IMR-90 (cell line): ENCODE measurements at regions not wholly inside any gene's neighbourhood (a gene's known extent, or its start where the extent isn't known, plus 50 kb on each side); places are given as distances from the start of the nearest gene placed in this dataset.

Source experiments
- ATAC-seq: fragments of 200-7000 bp; cut with Tn5 transposase; 2 replicates; pipeline ENCODE4 v1.9.1; 2020; ENCODE audit warnings: low read depth, mild to moderate bottlenecking, moderate library complexity
- BruUV-seq: library from RNA; stranded (reverse); fragments of 400-500 nt; replicated peaks from 2 replicates; lab custom pipeline; 2021; lab: Mats Ljungman, UMichigan
- CTCF ChIA-PET: fragments of 300-600 bp; formaldehyde crosslinking; extraction: SDS; loops from one replicate; lab custom pipeline; 2021; ENCODE audit warnings: antibody characterized with exemption; lab: Yijun Ruan, JAX
- POLR2A ChIA-PET: fragments of 300-600 bp; sonication (Branson Sonifier 250); formaldehyde crosslinking; loops from one replicate; lab custom pipeline; 2022; ENCODE audit warnings: antibody characterized with exemption; ENCODE audit not compliant: unreplicated experiment; lab: Charles Lee
- DNase-seq: peaks from one replicate; pipeline ENCODE4 v3.0.0; 2013
- H2AFZ ChIP-seq: replicated peaks from 2 replicates; pipeline ENCODE3; 2013; ENCODE audit warnings: low read length, mild to moderate bottlenecking; ENCODE audit not compliant: poor library complexity
- H2AK5ac ChIP-seq: 2 replicates; pipeline ENCODE4 v1.6.1; 2013; ENCODE audit warnings: low read depth, low read length, inconsistent platforms
- H2AK9ac ChIP-seq: replicated peaks from 2 replicates; pipeline ENCODE3; 2013; ENCODE audit warnings: mild to moderate bottlenecking, low read depth, low read length, moderate library complexity; ENCODE audit not compliant: poor library complexity
- H2BK120ac ChIP-seq: 2 replicates; pipeline ENCODE4 v1.6.1; 2013; ENCODE audit warnings: low read depth, low read length, inconsistent platforms
- H2BK15ac ChIP-seq: 3 replicates; pipeline ENCODE4 v1.6.1; 2013; ENCODE audit warnings: low read depth, low read length, inconsistent platforms
- H2BK20ac ChIP-seq: 2 replicates; pipeline ENCODE4 v1.6.1; 2013; ENCODE audit warnings: low read depth, mild to moderate bottlenecking, inconsistent platforms, low read length, moderate library complexity
- H2BK5ac ChIP-seq: 2 replicates; pipeline ENCODE4 v1.6.1; 2013; ENCODE audit warnings: mild to moderate bottlenecking, low read depth, low read length, inconsistent platforms; ENCODE audit not compliant: poor library complexity, severe bottlenecking
- H3K14ac ChIP-seq: replicated peaks from 2 replicates; pipeline ENCODE4 v1.6.1; 2013; ENCODE audit warnings: low read depth, low read length, inconsistent platforms
- H3K18ac ChIP-seq: 2 replicates; pipeline ENCODE4 v1.6.1; 2013; ENCODE audit warnings: low read depth, low read length, control low read depth
- H3K23ac ChIP-seq: 2 replicates; pipeline ENCODE4 v1.6.1; 2013; ENCODE audit warnings: low read depth, low read length, inconsistent platforms
- H3K27ac ChIP-seq: 2 replicates; pipeline ENCODE4 v1.5.1; 2013; ENCODE audit warnings: mild to moderate bottlenecking, control low read depth, low read length; ENCODE audit not compliant: insufficient read depth
- H3K27me3 ChIP-seq: 2 replicates; pipeline ENCODE4 v1.6.1; 2013; ENCODE audit warnings: low read length; ENCODE audit not compliant: control insufficient read depth, insufficient read depth
- H3K36me3 ChIP-seq: 2 replicates; pipeline ENCODE4 v1.6.1; 2013; ENCODE audit warnings: low read length, mixed read lengths; ENCODE audit not compliant: control insufficient read depth, insufficient read depth
- H3K4ac ChIP-seq: 2 replicates; pipeline ENCODE4 v1.6.1; 2013; ENCODE audit warnings: low read depth, low read length, inconsistent platforms
- H3K4me1 ChIP-seq: 2 replicates; pipeline ENCODE4 v1.6.1; 2013; ENCODE audit warnings: low read length, mixed read lengths; ENCODE audit not compliant: control insufficient read depth, insufficient read depth
- H3K4me2 ChIP-seq: 2 replicates; pipeline ENCODE4 v1.6.1; 2013; ENCODE audit warnings: low read depth, mild to moderate bottlenecking, control low read depth, low read length, moderate library complexity
- H3K4me3 ChIP-seq: 2 replicates; pipeline ENCODE4 v1.5.1; 2013; ENCODE audit warnings: low read depth, mild to moderate bottlenecking, control low read depth, low read length, moderate library complexity; ENCODE audit not compliant: insufficient read depth
- H3K56ac ChIP-seq: 2 replicates; pipeline ENCODE4 v1.6.1; 2013; ENCODE audit warnings: low read length, inconsistent platforms; ENCODE audit not compliant: insufficient read depth; ENCODE audit errors: extremely low read depth
- H3K79me1 ChIP-seq, 2 experiments: 2 replicates each; pipeline ENCODE4 v1.6.1; 2013; ENCODE audit warnings: low read length in 2 of 2, inconsistent platforms in 1 of 2, low read depth in 1 of 2
- H3K9ac ChIP-seq: 2 replicates; pipeline ENCODE4 v1.6.1; 2013; ENCODE audit warnings: low read depth, low read length, control low read depth
- H3K9me1 ChIP-seq: 2 replicates; pipeline ENCODE4 v1.6.1; 2013; ENCODE audit warnings: low read length, inconsistent platforms; ENCODE audit not compliant: insufficient read depth
- H3K9me3 ChIP-seq: 2 replicates; pipeline ENCODE4 v1.6.1; 2013; ENCODE audit warnings: low read length; ENCODE audit not compliant: control insufficient read depth, insufficient read depth
- H4K20me1 ChIP-seq: 2 replicates; pipeline ENCODE4 v1.6.1; 2013; ENCODE audit warnings: low read length, inconsistent platforms; ENCODE audit not compliant: insufficient read depth
- H4K5ac ChIP-seq: 2 replicates; pipeline ENCODE4 v1.6.1; 2013; ENCODE audit warnings: mild to moderate bottlenecking, low read depth, low read length, control low read depth
- H4K8ac ChIP-seq, 2 experiments: 2 replicates each; pipeline ENCODE4 v1.6.1; 2013; ENCODE audit warnings: low read depth in 2 of 2, low read length in 2 of 2, control low read depth in 1 of 2, inconsistent platforms in 1 of 2
- H4K91ac ChIP-seq: 2 replicates; pipeline ENCODE4 v1.6.1; 2013; ENCODE audit warnings: low read depth, low read length, inconsistent platforms; ENCODE audit not compliant: insufficient read depth
- CHD1 ChIP-seq: IDR thresholded peaks from 2 replicates; pipeline ENCODE4 v1.6.1; 2012; ENCODE audit warnings: low read depth, low read length, improper control_type of control experiment
- FOS ChIP-seq: fragments of 150-350 bp; IDR thresholded peaks from 2 replicates; pipeline ENCODE4 v1.6.1; 2016; ENCODE audit warnings: low read depth, low read length
- MAFK ChIP-seq: IDR thresholded peaks from 2 replicates; pipeline ENCODE4 v1.6.1; 2012; ENCODE audit warnings: low read depth, low read length, improper control_type of control experiment
- NFE2L2 ChIP-seq: fragments of 150-350 bp; IDR thresholded peaks from 2 replicates; pipeline ENCODE4 v1.6.1; 2016; ENCODE audit warnings: low read depth, mild to moderate bottlenecking, low read length
- RCOR1 ChIP-seq: IDR thresholded peaks from 2 replicates; pipeline ENCODE4 v1.6.1; 2012; ENCODE audit warnings: mild to moderate bottlenecking, low read length, improper control_type of control experiment; ENCODE audit not compliant: insufficient replicate concordance
- RFX5 ChIP-seq: IDR thresholded peaks from 2 replicates; pipeline ENCODE4 v1.8.0; 2012; ENCODE audit warnings: low read depth, mild to moderate bottlenecking, low read length, moderate library complexity
- SMC3 ChIP-seq: fragments of 150-350 bp; IDR thresholded peaks from 2 replicates; pipeline ENCODE4 v1.6.1; 2016; ENCODE audit warnings: low read depth, mild to moderate bottlenecking, antibody characterized with exemption, low read length, moderate library complexity
- WGBS, 2 experiments: methylation state at CpG; one replicate each; pipeline versions ENCODE4 v1.1.5 to v1.1.7; 2013; ENCODE audit warnings: missing lambda C conversion rate in 2 of 2; ENCODE audit not compliant: insufficient read length in 1 of 2; ENCODE audit errors: extremely low coverage in 2 of 2; 5-methylcytosine and 5-hydroxymethylcytosine counted together
- dilution Hi-C: fragments of 300-500 bp; cut with HindIII; formaldehyde crosslinking; loops from one replicate; pipeline ENCODE4 v1.14.3; 2018; ENCODE audit warnings: low sequenced_read_pairs; ENCODE audit not compliant: unreplicated experiment
- in situ Hi-C: fragments of 300-500 bp; cut with MboI; formaldehyde crosslinking; loops from 3 replicates; pipeline ENCODE4 v1.14.3; 2019; ENCODE audit warnings: low sequenced_read_pairs, inconsistent platforms, mixed read lengths
- intact Hi-C: fragments of 100-400 bp; cut with micrococcal nuclease; formaldehyde crosslinking; loops from 2 replicates; pipeline ENCODE4 v1.10.0; 2022
- TF ChIP-seq, protein P1 (sequence below): fragments of 150-350 bp; IDR thresholded peaks from 2 replicates; pipeline ENCODE4 v1.6.1; 2016; ENCODE audit warnings: low read depth, mild to moderate bottlenecking, low read length, moderate library complexity, borderline replicate concordance

DNA sequence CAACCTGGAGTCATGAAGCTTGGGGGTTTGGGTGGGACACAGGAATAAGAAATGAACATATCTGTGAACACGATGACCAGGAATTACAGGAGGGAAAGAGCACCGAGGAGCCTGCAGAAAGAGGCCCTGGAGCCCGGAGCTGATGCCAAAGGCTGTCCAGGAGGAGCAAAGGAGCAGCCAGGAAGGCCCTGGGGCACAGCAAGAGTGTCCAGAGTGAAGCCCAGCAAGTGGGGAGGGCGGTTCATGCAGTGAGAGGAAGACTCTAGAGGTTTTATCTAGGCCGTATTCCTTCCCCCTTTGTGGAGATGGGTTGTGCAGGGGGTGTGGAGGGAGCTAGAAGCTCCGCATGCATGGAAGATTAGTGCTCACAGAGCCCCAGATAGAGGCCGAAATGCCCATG, 318.4 kb downstream of the GADD45G start:
- ChIA-PET POLR2A (no interaction called here), CTCF (interaction anchor here (0.5 kb wide), 1 partner anchor 1897 kb away, joined by 5 read pairs; no protein-coding TSS in a partner anchor)
- Histone ChIP-seq H3K4me1 (no peaks in the 10 kb centered on the region), H4K8ac (no peak overlapping the region), H3K9me3 (no peaks in the 10 kb centered on the region), H3K4me2 (no peak overlapping the region), H2BK120ac (no peak overlapping the region), H3K27ac (no peak overlapping the region), H4K20me1 (no peaks in the 10 kb centered on the region), H3K9ac (no peak overlapping the region), H2AK5ac (no peak overlapping the region), H4K5ac (no peak overlapping the region), H3K56ac (no peak overlapping the region), H3K4me3 (no peak overlapping the region), H3K4ac (no peak overlapping the region), H3K36me3 (no peaks in the 10 kb centered on the region), H2BK5ac (no peak overlapping the region), H3K14ac (no peak overlapping the region), H3K23ac (no peak overlapping the region), H3K27me3 (peaks cover 4% of the 10 kb centered on the region; the same call in 1 of the 2 replicates), H2BK15ac (no peak overlapping the region), H3K18ac (no peak overlapping the region), H3K9me1 (peaks cover 3% of the 10 kb centered on the region; the same call in 1 of the 2 replicates), H2AFZ (no peak overlapping the region), H2BK20ac (no peak overlapping the region), H2AK9ac (no peak overlapping the region), H3K79me1 (no peaks in the 10 kb centered on the region), H4K91ac (no peak overlapping the region)
- BruUV-seq = no TSS peak
- in situ Hi-C loops (no loop called here), intact Hi-C loops (no loop called here), dilution Hi-C loops (no loop called here)
- no peak for DNase-seq
- TF ChIP-seq NFE2L2 = no peak
- TF ChIP-seq RFX5 = no peak
- TF ChIP-seq, protein P1, sequence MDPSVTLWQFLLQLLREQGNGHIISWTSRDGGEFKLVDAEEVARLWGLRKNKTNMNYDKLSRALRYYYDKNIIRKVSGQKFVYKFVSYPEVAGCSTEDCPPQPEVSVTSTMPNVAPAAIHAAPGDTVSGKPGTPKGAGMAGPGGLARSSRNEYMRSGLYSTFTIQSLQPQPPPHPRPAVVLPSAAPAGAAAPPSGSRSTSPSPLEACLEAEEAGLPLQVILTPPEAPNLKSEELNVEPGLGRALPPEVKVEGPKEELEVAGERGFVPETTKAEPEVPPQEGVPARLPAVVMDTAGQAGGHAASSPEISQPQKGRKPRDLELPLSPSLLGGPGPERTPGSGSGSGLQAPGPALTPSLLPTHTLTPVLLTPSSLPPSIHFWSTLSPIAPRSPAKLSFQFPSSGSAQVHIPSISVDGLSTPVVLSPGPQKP = no peak
- no peak for TF ChIP-seq SMC3
- TF ChIP-seq FOS = no peak
- TF ChIP-seq RCOR1 = no peak
- TF ChIP-seq MAFK = no peak
- TF ChIP-seq CHD1 = no peak
- 83% methylated on average over 2 of the region's 7 CpGs; no CpG with 5 or more reads in 1 of the 2 experiments for WGBS, 2 experiments
- no peak for ATAC-seq
